OCI-LY3 (cell line): ENCODE measurements at regions not wholly inside any gene's neighbourhood (a gene's known extent, or its start where the extent isn't known, plus 50 kb on each side); places are given as distances from the start of the nearest gene placed in this dataset.

ENCODE experiments used
- EZH2phosphoT487 ChIP-seq: fragments of 200-600 bp; shearing (Covaris generic); IDR thresholded peaks from 2 replicates; pipeline ENCODE4 v1.6.1; 2018; ENCODE audit warnings: antibody characterized with exemption, mixed run types, low read depth
- TF ChIP-seq, protein P1 (sequence below): fragments of 200-600, 300-600 bp; sonication (generic); IDR thresholded peaks from 2 replicates; pipeline ENCODE4 v1.5.1; 2014; ENCODE audit warnings: antibody characterized with exemption, low read length, low read depth

DNA sequence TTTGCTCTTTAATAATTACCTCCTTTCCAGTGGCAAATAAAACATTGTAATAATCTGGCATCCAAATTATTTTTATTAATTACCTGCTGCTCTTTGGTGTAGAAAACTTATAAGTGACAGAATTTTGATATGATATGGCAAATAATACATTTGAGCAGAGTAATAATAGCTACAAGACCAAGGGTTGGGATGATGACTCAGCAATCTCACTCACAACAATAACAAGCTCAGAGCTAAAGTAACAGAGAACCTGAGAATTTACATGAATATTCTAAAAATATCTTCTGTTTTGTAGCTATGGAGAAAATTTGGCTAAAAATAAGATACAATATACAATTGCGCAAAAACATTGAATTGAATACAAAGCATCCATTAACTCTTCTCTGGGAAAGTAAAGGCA, 480.8 kb upstream of the COBL start:
- TF ChIP-seq, protein P1, sequence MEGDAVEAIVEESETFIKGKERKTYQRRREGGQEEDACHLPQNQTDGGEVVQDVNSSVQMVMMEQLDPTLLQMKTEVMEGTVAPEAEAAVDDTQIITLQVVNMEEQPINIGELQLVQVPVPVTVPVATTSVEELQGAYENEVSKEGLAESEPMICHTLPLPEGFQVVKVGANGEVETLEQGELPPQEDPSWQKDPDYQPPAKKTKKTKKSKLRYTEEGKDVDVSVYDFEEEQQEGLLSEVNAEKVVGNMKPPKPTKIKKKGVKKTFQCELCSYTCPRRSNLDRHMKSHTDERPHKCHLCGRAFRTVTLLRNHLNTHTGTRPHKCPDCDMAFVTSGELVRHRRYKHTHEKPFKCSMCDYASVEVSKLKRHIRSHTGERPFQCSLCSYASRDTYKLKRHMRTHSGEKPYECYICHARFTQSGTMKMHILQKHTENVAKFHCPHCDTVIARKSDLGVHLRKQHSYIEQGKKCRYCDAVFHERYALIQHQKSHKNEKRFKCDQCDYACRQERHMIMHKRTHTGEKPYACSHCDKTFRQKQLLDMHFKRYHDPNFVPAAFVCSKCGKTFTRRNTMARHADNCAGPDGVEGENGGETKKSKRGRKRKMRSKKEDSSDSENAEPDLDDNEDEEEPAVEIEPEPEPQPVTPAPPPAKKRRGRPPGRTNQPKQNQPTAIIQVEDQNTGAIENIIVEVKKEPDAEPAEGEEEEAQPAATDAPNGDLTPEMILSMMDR, result no peak
- TF ChIP-seq EZH2phosphoT487, result no peak
